Stimulated activated naive CD4-positive, alpha-beta T cell treated with Interleukin-2 at 50 U/mL for 16 hours (primary cell): ENCODE measurements at regions not wholly inside any gene's neighbourhood (a gene's known extent, or its start where the extent isn't known, plus 50 kb on each side); places are given as distances from the start of the nearest gene placed in this dataset.

ENCODE experiments used
- DNase-seq: peaks from one replicate; lab custom pipeline; 2025; lab: John Stamatoyannopoulos, UW

GRCh38 chr4:181957088-181957487 is 286.1 kb upstream of the TENM3 start:
- DNase-seq: no peak

- DNase-seq: no peak
Measured at GRCh38 chr4:181958446-181958845, 284.8 kb upstream of the TENM3 start.

GRCh38 chr4:181959121-181959520 is 284.1 kb upstream of the TENM3 start:
- no peak for DNase-seq

GRCh38 chr4:181960384-181960783 is 282.8 kb upstream of the TENM3 start:
- DNase-seq: no peak

DNA sequence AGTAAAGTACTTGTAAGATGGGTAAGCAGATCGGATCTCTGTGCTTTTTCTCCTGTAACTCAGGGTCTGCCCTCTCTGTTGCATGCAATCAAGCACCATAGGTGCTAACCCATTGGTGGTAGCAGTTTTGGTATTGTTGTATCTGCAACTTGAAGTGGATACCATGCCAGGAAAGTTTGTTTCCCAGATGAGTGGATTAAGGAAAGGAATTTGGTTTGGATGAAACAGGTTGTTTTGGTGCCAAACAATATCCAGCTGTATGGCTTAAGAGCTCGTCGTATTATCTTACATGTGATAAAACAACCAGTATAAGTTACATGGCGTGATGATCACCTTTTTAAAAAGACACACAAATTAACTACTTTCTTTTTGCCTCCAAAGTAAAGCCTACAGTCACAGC is 280.9 kb upstream of the TENM3 start:
- DNase-seq: no peak

DNA sequence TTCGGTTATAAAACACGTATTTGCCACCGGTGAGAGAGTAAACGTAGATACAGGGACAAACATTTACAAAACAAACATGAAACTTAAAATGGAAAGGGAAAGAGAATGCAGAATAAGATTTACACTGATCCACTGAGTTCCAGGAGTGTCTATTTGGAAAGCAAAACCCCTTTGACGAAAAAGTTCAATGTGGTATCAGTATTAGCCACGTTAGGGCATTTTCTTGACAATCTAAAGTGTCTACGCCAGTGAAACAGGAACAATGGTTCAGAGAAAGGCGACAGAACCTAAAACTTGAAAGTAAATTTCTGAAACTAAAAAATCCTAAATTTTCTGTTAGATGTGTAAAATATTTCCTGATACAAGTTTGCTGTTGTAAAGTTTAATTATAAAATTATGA is 278.5 kb upstream of the TENM3 start:
- DNase-seq: no peak

- no peak for DNase-seq
Measured at GRCh38 chr4:181966104-181966551, 277.1 kb upstream of the TENM3 start.

DNA sequence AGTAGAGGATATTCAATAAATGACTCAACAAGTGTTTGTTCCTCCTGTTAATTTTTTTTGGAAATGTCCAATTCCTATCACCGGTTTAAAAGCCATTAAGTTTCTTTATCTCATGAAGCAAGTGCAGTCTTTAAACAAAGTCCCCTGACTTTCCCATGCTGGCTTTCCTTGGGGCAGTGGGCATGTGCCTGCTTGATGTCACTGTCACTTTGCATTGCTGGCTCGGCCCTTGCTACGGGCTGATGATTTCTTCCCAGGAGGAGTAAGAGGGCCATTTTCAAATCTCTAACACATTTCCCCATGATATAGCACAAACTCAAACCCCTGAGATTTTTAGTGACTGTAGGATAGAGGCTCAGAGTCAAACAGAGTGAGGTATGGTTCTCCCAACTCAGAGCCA is 275.8 kb upstream of the TENM3 start:
- DNase-seq: no peak

DNA sequence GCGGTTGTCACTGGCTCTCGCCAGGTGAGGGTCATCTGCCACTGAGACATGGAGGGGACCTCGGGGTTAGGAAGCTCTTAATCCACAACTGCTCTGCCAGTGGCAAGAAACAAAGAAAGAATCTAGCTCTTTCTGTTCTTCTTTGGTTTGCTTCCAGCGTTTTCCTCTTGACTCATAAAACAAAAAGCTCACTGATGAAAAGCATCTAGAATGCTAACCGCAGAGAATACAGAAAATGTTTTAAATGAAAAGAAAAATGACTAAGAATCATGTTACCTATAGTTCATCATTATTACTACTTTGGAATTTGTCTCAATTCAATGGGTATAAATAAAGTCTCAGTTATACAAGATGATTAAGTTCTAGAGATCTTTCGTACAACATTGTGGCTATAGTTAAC is 274.8 kb upstream of the TENM3 start:
- DNase-seq: no peak

GRCh38 chr4:181969151-181969550 is 274.1 kb upstream of the TENM3 start:
- no peak for DNase-seq

GRCh38 chr4:181970366-181970765 is 272.8 kb upstream of the TENM3 start:
- DNase-seq: no peak

GRCh38 chr4:181971411-181971810 is 271.8 kb upstream of the TENM3 start:
- no peak for DNase-seq

GRCh38 chr4:181971973-181972372 is 271.2 kb upstream of the TENM3 start:
- DNase-seq: no peak

DNA sequence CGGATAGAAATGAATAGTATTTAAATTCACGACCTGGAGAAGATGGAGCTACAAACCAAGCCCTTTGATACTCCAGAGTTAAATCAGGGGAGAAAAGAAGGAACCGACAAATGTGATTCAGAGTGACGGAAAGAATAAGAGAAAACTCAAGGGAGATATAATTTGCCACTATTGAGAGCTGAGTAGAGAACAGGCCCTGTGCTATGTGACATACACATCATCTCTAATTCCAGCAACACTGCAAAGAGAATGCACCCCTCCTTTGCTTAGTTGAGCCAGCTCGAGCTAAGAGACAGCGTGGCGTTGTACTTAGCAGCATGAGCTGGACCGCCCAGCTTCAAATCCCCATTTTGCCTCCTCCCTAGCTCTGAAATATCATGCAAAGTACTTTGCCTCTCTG is 266.4 kb upstream of the TENM3 start:
- no peak for DNase-seq

DNA sequence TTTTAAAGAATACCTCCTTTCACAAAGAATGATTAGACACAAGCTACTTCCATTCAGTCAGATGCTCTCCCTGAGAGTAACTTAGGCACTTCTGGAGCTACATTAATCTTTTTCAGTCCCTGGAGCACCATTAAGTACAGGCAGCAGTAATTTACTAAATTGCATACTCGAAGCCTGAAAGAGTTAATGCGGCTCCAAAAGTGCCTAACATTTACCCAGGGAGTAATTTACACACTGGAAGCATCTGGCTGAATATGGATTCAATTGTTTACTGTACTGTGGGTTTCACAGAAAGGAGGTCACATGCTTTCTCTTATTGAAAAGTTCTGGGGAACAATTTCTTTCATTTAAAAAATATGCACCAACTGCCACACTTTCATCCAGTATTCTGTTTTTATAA is 260.8 kb upstream of the TENM3 start:
- no peak for DNase-seq

GRCh38 chr4:181982856-181983255 is 260.3 kb upstream of the TENM3 start:
- DNase-seq: no peak

GRCh38 chr4:181987392-181987791 is 255.8 kb upstream of the TENM3 start:
- DNase-seq: no peak

DNA sequence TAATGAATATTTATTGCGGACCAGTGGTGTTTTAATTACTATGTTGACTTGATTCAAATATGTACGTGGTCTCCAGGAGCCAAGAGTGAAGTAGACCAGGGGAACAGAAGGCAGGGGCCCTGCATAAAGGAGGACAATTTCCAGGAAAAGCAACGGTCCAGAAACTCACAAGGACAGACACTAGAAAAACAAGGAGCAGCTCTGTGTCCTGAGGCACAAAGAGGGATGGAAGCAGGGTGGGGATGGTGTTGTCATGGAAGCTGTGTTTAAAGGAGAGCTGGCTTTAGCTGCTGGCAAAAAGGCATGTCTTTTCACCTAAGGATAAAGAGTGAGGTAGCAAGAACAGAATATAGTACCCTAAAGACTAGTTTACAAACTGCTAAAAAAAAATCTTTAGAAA is 254.1 kb upstream of the TENM3 start:
- no peak for DNase-seq

DNA sequence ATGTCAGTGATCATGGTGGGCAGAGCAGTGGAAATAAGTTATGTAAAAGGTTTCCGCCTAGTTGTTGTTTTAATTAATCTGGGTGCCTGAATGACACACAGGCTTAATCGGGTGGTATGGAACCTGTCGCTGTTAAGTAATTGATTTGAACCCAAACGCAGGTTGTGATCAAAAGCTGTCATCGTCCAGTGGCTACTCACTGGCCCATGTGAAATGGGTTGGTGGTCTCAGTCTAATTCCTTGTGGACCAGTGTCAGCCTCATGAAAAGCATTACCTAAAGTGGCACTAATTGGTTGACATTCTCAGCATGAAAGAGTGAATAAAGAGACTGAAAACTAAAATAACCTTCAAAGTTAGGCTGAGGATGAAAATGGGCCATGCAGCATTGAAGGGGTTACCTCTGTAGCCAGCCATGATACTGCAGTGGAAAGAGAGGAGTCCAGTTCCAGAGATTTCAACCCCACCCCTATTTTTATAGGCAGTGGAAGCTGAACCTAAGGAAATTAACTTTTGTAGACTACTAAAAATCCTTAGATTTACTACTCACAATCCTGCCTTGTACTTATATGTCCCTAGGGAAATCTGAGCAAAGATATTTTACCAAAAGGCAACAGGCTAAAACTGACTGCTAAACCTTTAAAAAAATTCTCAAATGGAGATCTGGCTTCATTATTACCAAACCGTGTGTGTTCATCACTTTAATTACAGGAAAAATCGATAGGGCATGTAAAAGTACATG is 251.7 kb upstream of the TENM3 start:
- no peak for DNase-seq

DNA sequence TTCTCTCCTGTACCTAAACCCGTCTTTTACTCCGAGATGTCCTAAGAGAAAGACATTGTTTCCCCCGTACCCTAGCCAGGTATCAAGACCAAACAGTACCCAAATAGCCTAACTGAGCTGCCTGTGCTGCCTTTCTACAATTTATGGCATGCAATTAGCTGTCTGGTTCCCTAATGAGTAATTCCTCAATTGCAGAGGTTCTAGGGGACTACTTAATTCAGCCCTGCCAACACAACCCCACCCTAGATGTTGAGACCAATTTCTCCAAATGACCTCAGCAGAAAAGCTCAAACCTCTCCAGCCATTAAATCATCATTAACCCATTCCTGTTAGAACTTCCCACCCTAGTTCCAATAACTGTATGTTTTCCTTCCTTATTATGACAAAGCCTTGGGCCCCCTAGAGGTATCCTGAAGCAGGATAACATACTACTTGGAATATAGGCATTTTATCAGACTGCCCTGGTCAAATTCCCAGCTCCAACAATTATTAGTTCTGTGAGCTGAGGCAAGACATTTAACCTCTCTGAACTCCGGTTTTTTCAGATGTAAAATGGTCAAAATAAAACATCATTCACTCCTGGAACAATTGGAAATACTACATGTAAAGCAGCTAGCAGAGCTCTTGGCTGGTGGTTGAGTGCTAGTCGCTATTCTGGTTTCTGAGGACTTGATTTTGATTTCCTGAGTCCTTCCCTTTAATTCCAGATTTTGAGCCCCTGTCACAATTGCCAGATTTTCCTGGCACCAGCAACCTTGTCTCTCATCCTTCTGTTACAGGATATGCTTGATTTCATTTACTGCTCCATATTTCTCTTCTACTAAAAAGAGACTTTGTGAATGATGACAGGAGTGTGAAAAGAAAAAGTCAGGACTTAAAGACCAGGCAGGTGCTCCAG is 244.6 kb upstream of the TENM3 start:
- no peak for DNase-seq

- DNase-seq: no peak
Measured at GRCh38 chr4:182000077-182000476, 243.1 kb upstream of the TENM3 start.

DNA sequence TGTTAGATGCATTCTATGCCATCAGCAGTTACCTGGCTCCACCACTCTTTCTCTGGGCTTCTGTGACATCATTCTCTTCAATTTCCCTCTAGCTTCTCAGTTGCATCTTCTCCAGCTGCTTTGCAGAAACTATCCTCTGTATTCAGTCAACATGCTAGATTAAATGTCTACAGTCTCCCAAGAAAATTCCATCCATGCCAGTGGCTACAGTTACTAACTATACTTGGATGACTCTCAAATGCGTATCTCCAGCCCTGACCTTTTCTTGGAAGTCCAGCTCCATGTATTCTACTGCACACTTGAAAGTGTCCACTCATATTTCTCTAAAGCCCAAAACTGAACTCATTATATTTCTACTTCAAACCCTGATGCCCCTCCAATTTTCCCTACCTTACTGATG is 232.3 kb upstream of the TENM3 start:
- no peak for DNase-seq

- DNase-seq: no peak
Measured at GRCh38 chr4:182014164-182014563, 229.0 kb upstream of the TENM3 start.
